Endometrium (tissue), 2 donors: ENCODE measurements at regions not wholly inside any gene's neighbourhood (a gene's known extent, or its start where the extent isn't known, plus 50 kb on each side); places are given as distances from the start of the nearest gene placed in this dataset.

Experiments
- FAIRE-seq: peaks from 2 replicates; lab custom pipeline; 2012; peaks lifted over from hg19 to GRCh38; lab: Jason Lieb, UNC
- donor health status: control.
- donor health status: control.

- FAIRE-seq = no peak
These were observed 298.5 kb upstream of the NR3C2 start for GRCh38 chr4:148740701-148741100.

DNA sequence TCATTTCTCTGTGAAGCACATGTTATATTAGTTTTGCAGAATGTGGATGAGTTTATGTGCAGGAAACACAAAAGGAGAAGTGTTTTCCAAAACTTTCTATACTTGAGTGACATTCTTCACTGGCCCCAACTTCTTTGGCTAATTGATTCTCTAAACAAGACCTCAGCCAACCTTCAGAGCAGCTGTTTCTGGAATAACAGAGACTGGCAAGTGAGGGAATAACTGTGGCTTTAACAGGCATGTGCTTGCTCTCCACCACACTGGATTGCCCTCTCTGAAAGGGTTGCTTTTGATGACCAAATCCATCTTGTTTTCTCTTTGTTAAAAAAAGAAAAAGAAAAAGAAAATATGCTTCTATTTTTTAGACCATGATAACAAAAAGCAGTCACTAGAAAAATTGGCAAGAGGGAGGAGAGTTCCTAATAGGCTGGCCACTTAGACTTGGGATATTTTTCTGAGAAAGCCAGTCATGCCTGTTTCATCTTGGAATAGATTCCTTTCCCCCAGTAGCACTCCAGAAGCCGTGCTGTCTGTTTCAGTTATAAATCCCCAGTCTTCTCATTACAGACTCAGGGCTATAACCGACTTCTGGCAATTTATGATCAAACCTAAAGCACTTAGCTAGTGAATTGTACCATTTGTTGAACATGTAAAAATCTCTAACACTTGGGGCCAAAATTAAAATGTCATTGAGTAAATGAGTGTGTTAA, 295.0 kb upstream of the NR3C2 start:
- FAIRE-seq = no peak

GRCh38 chr4:148735432-148736155, 293.4 kb upstream of the NR3C2 start:
- FAIRE-seq = no peak

GRCh38 chr4:148730766-148731165, 288.6 kb upstream of the NR3C2 start:
- no peak for FAIRE-seq

DNA sequence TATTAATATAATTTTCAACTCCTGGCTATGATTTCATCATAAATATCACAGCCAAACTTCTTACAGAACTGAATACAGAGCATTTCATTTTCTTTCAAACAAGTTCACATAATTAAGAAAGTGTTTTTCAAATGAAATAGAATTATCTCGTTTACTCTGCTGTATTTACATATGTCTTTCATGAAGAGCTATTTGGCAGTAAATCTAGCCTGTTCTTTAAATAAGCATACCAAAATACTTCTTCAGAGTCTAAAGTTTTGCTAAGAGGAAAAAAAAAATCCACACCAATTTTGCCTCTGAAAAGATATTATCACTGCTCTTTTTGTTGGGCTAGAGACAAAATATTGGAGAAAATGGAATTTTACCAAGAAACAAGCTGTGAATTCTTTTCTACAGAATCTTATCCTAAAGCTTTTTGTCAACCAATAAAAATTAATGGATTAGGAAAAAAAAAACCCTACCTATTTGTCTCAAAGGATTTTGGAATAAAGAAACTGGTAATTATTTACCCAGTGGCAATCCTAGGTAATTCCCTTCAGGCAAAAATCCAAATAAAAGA, 287.9 kb upstream of the NR3C2 start:
- FAIRE-seq = no peak

DNA sequence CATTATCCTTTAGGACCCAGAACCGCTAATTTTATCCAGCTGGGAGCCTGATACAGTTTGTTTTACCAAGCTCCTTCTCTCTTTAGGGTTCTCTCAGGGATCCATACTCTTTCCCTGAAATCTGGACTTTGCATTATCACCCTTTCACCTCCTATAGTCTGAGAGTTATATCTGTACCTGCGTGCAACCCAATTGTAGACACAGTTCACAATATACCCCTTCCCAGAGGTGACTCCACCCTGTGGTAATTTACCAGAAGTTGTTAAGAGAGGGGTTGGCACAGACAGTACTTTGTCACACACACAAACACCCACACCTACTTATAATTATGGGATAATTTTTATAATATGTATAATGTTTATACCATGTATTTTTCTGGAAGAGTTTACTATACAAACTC, 275.8 kb upstream of the NR3C2 start:
- no peak for FAIRE-seq

DNA sequence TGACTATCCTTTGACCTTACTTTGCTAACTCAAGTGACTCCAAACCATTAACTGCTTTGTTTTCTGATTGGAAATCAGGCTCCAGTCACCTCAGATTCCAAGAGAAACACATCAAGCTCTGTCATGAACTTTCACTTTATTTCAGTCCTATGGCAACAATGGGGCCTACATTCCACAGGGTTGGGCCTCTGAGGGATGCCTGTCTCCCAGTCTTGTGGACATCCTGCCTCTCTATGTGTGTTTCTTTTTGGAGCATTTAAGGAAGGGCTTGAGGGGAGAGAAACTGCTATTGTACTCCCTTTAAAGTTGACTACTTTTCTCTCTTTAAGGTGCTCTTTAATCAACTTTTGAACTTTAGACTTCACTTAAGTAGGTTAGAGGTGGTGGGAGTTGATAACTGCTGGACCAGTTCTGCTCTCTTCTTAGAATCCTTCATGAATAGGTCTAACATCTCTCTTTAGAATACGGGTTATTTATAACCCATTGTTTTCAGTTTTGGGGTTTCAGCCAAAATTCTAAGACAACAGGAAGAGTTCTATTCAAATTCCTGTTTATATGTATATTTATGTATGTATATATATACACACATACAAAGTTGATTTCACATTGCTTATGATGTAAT, 274.3 kb upstream of the NR3C2 start:
- no peak for FAIRE-seq

GRCh38 chr4:148704291-148704690, 262.1 kb upstream of the NR3C2 start:
- FAIRE-seq = no peak

DNA sequence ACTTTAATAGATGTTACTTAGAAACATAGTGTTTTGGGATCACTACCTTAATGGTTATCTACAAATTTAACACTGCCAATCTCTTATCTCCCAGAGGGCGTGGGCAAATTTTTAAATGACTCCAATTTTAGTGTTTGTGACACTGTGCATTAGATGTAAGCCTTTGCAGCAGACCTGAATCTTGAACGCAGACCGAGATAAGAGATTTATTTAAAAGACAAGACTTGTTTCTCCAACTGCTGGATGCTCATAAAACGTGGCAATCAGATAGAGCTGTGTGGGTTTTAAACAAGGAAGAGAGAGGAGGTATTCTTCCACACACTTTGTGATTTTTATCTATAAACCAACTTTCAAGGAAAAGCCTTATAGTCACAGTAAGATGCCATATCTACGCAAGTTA, 252.5 kb upstream of the NR3C2 start:
- no peak for FAIRE-seq

GRCh38 chr4:148693913-148694649, 251.9 kb upstream of the NR3C2 start:
- no peak for FAIRE-seq

DNA sequence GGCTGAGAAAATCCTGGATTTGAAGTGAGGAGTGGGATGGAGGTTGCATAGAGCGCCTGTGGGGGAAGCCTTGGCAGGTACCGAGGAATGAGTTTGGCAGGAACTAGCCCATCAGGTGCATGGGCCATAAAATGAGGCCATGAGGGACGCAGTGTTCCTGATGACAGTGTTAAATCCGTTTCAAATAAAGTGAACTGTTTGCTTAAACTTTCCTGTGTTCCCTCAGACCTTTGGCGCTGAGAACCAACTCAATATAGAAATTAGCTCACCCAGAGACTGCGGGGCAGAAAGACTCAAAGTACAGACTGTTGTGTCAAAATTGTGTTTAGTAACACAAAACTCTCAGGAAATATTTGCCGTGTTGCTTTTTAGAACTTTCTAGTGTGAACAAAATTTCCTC, 250.0 kb upstream of the NR3C2 start:
- no peak for FAIRE-seq

- no peak for FAIRE-seq
These were observed 244.2 kb upstream of the NR3C2 start for GRCh38 chr4:148686449-148686848.

- FAIRE-seq = no peak
These were observed 242.4 kb upstream of the NR3C2 start for GRCh38 chr4:148684638-148685037.

DNA sequence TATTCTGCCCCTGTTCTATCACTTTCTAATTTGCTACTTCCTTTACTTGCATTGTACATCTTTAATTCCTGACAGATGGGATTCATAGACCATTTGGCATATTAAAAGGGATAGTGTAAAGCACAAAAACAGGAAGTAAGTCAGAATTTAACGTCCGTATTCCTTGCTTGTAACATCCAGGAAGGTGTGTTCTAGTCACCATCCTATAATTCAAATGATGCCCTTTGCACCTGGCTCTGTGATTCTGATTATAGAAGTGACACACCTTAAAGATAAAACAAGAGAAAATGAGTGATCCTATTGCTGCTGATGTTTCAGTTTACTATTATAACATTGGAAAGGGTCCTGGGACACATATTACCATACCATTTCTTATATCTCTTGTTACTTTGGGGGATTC, 238.7 kb upstream of the NR3C2 start:
- no peak for FAIRE-seq

DNA sequence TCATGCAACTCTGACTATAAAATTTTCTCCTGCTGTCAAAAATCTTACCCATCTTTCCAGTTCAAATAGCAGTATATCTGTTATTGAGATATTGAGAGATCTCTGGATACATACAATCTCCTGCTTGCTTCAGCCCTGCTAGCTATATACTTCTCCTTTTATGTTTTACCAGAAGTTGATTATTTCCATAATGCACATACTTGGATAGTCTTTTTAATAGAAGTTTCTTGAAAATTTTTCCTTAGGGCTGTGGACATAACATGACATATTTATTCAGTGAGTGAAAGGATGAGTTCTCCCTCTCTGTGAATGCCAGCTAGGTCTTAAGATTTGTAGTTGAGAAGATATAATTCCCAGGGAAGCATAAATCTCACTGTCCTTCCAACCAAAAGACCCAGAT, 234.1 kb upstream of the NR3C2 start:
- no peak for FAIRE-seq

- no peak for FAIRE-seq
These were observed 232.7 kb upstream of the NR3C2 start for GRCh38 chr4:148674876-148675275.

- no peak for FAIRE-seq
These were observed 222.4 kb upstream of the NR3C2 start for GRCh38 chr4:148664636-148665035.

DNA sequence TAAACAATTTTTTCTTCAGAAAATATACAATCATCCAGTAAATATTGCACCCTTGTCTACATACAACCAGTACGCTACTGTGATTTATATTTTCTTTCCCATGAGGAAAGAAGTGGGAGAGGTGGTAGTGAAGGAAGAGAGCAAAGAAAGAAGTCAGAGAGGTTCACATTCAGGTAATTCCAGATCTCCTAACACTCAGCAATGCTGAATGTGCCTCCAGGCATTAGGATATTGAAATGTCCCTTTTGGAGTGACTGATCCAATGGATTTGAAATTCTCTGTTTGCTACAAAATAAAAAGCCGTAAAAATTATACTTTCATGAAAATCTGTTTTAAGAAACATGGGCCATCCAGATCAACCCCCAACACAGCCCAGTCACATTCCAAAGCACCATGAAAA, 211.9 kb upstream of the NR3C2 start:
- FAIRE-seq = no peak

GRCh38 chr4:148653681-148654080, 211.5 kb upstream of the NR3C2 start:
- FAIRE-seq = no peak

- FAIRE-seq = no peak
These were observed 209.8 kb upstream of the NR3C2 start for GRCh38 chr4:148651991-148652390.

GRCh38 chr4:148649652-148650331, 207.6 kb upstream of the NR3C2 start:
- FAIRE-seq = no peak

DNA sequence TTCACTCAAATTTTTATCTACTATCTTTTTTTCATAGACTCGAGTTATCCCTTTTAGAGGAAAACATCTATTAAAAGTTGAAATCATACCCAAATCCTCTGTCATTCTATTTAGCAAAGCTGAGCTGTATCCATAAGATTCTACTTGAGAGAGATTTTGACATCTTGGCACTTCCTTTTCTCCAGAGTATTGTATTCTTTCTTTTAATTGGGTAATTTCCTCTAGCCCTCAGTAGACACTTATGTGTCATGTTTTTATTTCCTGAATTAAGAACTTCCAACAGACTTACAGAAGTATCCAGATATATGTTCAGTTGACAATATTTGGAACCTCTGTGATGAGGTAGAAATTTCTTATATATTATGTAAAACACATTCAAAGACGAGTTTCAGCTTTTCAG, 201.6 kb upstream of the NR3C2 start:
- no peak for FAIRE-seq
